NCI-H1694 (cell line): ENCODE measurements at regions not wholly inside any gene's neighbourhood (a gene's known extent, or its start where the extent isn't known, plus 50 kb on each side); places are given as distances from the start of the nearest gene placed in this dataset.

Experiments used
- DNase-seq: peaks from one replicate; lab custom pipeline; 2025; lab: John Stamatoyannopoulos, UW

- no peak for DNase-seq
These were observed 311.4 kb downstream of the TLE4 start for GRCh38 chr9:79883073-79883645.

DNA sequence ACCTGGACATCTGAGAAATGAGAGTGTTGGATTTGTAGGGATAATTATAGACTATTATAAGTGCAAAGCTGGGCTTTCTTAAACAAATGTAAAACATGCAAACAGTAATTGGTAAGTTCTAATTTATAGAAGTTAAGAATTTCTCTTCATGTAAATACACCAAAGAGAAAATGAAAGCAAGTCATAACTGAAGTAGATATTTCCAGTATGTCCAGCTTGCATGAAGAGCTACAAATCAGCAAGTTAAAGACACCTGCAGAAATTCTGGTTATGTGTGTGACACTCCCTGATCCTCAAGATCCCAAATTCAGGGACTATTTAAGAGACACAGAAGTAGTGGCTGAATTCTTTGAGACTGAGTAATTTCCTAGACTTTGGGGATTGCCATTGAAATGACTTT lies 308.9 kb downstream of the TLE4 start:
- no peak for DNase-seq

DNA sequence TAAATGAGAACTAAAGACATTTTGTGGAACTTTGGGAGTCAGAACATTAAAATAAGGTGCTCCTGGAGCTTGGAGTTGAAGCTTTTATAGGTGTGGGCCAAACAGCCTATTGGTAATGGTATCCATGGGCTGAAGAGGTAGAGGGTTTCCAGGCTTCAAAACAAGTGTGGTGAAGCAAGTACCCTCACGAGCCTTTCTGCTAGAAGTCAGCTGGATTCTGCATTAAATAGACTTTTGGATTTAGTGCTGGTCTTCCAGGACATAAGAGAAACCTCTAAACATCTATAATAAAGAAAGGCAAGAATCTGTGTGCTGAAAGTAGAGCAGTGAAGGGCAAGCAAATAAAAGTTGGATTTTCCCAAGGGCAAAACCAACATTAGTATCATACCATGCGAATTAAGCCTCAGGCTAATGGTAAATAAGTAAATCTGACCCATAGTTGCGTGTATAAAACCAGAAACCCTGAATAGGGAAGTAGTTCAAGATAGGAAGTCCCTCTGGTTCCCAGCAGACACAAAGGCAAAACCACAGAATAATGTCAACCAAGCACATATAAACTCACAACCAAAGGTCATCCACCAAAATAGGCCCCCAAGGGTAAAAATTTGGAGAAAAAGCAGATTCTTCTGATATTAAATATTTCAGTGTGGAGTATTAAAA lies 306.3 kb downstream of the TLE4 start:
- DNase-seq: no peak

DNA sequence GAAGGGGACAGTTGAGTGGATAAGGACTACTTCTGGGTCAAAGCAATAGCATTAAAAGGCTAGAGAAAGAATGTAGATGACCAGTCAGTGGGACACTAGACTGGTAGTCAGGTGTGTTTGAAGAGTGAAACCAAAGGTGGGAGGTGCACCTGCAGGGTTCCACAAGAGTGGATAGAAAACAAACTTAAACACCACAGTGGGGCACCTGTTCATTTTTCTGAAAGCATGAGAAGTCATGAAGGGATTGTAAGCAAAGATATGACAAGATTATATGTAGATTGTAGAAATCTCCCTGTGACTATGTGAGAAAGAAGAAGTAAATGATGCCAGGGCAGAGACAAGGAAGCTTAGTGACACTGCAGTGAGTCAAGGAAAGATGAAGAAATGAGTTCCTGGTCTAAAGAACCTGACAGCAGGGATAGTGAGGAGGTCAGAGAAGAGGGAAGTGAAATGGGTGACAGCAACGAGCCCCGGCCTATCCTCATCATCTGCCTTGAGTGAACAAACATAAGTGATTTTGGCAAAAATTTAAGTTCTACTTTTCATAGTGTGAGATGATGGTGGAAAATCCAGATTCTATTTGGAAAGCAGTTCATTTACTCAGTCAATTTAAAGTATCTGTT lies 296.9 kb downstream of the TLE4 start:
- DNase-seq: no peak

GRCh38 chr9:79862921-79863890 lies 291.4 kb downstream of the TLE4 start:
- no peak for DNase-seq

DNA sequence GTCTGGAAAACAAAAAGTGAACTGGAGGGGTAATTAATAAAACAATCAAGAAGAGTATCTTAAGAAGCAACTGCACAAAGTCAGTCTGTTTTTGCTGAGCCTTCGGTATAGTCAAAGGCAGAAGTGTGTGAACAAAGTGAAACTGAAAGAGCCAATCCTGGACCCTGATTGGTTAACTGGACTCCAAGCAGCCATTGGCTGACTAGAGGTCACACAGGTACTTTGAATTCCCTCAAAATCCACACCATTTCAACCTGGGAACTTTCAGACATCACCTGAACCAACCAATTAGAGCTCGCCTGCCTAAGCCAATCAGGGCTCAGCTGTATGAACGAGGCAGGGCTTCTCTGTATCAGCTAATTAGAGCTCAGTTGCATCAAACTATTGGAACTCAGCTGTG lies 286.7 kb downstream of the TLE4 start:
- DNase-seq: no peak

DNA sequence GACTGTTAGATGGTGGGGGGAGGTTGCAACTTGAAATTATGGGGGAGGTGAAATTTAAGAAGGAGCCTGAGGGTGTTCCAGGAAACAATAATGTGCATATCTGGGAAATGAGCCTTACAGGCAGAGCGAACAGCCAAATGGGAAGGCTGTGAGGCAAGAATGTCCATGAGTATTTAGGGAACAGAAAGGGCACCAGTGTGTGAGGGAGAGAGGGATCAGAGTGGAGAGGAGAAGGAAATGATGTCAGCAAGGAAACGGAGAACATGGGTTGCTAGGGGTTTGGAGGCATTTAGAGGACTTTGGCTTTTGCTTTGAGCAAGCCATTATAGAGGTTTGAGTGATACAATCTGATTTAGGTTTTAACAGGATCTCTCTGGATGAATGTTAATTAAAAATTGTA lies 285.4 kb downstream of the TLE4 start:
- DNase-seq: no peak

- DNase-seq: no peak
These were observed 275.3 kb downstream of the TLE4 start for GRCh38 chr9:79847074-79847473.

DNA sequence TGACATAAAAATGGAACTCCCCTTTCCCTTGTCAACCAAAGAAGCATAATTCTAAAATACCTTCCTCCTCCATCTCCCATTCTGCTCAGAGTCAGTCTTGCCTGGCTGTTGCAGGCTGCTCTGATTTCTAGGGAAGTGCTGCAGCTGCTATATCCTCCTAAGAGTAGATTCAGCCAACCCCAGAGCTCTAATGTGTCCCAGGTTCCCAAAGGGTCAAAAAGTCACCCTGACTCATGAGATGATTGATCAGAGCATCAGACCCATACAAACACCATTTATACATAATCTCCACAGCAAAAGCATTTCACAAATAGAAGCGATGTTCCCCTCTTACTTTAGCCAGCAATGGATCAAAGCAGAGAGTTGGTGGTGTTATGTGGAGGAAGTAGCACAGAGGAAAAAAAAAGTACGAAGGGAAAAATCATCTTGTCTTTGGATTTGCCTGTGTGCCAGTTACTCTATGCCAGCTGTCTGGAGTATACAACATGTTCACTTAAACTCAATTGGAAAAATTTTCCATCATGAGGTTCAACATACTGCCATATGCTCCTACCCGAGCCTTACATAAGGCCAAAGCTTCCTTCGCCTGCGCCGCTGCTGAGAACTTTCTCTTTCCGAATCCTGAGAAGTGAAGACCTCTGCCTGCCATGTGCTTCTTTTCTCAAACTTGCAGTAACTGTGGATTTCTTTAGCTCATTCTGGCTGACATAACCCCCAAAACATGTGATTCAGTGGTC lies 258.0 kb downstream of the TLE4 start:
- DNase-seq: no peak

- DNase-seq: no peak
These were observed 252.5 kb downstream of the TLE4 start for GRCh38 chr9:79824265-79824664.

GRCh38 chr9:79817438-79818004 lies 245.8 kb downstream of the TLE4 start:
- no peak for DNase-seq

DNA sequence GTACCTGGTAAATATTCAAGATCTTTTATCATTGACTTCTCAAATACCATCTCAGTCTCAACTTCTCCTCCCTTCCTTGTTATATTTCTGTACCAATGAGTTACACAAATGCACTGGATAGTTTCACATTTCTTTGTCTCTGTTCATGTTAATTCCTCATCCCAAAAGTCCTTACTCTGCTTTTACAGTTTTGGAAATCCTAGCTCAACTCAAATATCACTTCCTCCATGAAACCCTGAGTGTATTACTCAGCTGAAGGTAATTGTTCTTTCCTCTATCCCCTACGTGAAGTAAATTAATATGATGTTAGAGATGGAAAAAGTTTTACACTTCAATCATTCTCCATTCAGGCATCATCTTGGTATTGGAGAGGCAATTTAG lies 241.5 kb downstream of the TLE4 start:
- no peak for DNase-seq

GRCh38 chr9:79812507-79813257 lies 240.9 kb downstream of the TLE4 start:
- DNase-seq: no peak

GRCh38 chr9:79812099-79812498 lies 240.3 kb downstream of the TLE4 start:
- no peak for DNase-seq

DNA sequence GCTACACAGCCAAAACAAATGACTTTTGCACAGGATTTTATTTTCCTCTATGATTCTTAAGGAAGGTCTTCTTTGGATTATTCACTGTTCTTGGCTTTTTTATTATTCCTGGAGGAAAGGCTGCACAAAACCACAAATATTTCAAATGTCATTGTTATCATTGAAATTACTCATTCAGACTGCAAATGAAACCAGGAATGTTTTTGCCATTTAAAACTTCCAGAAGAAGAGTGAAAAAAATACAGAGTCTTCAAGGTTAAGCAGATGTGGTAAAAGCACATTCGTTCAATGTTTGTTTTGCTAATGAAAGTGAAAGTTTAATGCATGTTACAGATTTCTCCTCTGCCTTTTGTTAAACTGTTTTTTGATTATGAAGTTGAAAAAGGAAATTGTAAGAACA lies 238.2 kb downstream of the TLE4 start:
- DNase-seq: no peak

- DNase-seq: no peak
These were observed 237.6 kb downstream of the TLE4 start for GRCh38 chr9:79809316-79809876.

DNA sequence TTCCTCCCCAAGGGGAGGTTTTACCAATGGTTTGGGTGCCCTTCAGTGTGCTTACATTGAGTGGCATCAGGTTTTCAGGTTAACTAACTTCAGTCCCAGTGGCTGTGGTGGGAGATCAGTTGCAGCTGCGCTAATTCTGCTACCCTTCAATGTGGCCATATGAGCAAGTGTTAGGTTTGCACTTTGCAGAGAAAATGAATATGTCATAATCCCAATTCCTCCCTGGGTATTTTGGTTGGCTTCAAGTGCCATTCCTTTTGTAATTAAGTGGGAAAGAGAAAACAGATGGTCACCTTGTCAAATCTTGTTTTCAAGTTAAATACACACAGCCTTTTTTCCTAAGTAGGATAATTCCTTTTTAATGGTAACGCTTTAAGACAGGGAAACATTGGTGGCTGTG lies 236.2 kb downstream of the TLE4 start:
- DNase-seq: no peak

DNA sequence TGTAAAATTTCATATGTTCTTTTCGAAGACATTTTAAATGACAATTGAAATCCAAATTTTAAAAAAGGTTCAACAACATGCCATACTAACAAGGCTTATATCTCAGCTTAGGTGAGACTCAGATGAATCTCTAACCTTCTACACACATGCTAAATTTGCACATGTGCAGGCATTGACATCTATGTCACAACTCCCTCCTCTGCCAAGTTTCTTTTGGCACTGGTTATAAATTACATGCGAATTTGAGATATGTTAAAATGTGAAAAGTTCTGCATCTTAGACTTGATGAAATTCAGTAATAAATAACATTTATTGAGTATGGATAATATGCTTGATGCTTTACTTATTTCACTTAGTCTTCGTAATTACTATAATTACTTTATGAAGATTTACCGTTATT lies 234.3 kb downstream of the TLE4 start:
- DNase-seq: no peak

- DNase-seq: no peak
These were observed 229.7 kb downstream of the TLE4 start for GRCh38 chr9:79801459-79801858.

- no peak for DNase-seq
These were observed 228.8 kb downstream of the TLE4 start for GRCh38 chr9:79800578-79800977.
